Epithelial cell of proximal tubule (primary cell): ENCODE measurements at regions not wholly inside any gene's neighbourhood (a gene's known extent, or its start where the extent isn't known, plus 50 kb on each side); places are given as distances from the start of the nearest gene placed in this dataset.

ENCODE experiments used
- DNase-seq: peaks from one replicate; pipeline ENCODE4 v3.0.0-alpha.2; 2011; ENCODE audit warnings: low read depth
- H3K4me3 ChIP-seq: 2 replicates; pipeline ENCODE4 v1.5.1; 2011; ENCODE audit warnings: low read depth, mild to moderate bottlenecking, low read length
- TF ChIP-seq, protein P1 (sequence below): conservative IDR thresholded peaks from 2 replicates; pipeline ENCODE4 v1.5.1; 2012; ENCODE audit warnings: low read depth, mild to moderate bottlenecking, low read length

DNA sequence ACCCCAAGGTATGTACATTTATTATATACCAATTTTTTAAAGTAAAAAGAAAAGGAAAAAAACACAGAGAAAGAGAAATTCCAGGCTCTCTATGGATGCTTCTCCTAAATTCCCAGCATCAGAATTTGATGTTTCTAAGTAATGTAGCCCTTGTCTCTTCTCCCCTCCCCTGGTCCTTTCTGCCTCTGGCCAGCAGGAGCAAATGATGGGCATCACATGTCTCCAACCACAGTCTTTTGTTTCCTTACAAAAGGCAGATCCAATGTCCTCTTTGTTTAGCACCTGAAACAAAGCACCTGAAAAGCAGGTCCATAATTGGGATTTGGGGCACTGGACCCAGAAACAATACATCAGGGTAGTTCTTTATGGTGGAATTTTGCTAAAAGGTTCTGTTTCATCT, 50.4 kb upstream of the APC start:
- no peak overlapping the region for H3K4me3 ChIP-seq
- no peak for DNase-seq
- TF ChIP-seq, protein P1, sequence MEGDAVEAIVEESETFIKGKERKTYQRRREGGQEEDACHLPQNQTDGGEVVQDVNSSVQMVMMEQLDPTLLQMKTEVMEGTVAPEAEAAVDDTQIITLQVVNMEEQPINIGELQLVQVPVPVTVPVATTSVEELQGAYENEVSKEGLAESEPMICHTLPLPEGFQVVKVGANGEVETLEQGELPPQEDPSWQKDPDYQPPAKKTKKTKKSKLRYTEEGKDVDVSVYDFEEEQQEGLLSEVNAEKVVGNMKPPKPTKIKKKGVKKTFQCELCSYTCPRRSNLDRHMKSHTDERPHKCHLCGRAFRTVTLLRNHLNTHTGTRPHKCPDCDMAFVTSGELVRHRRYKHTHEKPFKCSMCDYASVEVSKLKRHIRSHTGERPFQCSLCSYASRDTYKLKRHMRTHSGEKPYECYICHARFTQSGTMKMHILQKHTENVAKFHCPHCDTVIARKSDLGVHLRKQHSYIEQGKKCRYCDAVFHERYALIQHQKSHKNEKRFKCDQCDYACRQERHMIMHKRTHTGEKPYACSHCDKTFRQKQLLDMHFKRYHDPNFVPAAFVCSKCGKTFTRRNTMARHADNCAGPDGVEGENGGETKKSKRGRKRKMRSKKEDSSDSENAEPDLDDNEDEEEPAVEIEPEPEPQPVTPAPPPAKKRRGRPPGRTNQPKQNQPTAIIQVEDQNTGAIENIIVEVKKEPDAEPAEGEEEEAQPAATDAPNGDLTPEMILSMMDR: no peak
